IMR-90 (cell line): ENCODE measurements at regions not wholly inside any gene's neighbourhood (a gene's known extent, or its start where the extent isn't known, plus 50 kb on each side); places are given as distances from the start of the nearest gene placed in this dataset.

Source experiments
- ATAC-seq: fragments of 200-7000 bp; cut with Tn5 transposase; 2 replicates; pipeline ENCODE4 v1.9.1; 2020; ENCODE audit warnings: low read depth, mild to moderate bottlenecking, moderate library complexity
- BruUV-seq: library from RNA; stranded (reverse); fragments of 400-500 nt; replicated peaks from 2 replicates; lab custom pipeline; 2021; lab: Mats Ljungman, UMichigan
- CTCF ChIA-PET: fragments of 300-600 bp; formaldehyde crosslinking; extraction: SDS; loops from one replicate; lab custom pipeline; 2021; ENCODE audit warnings: antibody characterized with exemption; lab: Yijun Ruan, JAX
- POLR2A ChIA-PET: fragments of 300-600 bp; sonication (Branson Sonifier 250); formaldehyde crosslinking; loops from one replicate; lab custom pipeline; 2022; ENCODE audit warnings: antibody characterized with exemption; ENCODE audit not compliant: unreplicated experiment; lab: Charles Lee
- DNase-seq: peaks from one replicate; pipeline ENCODE4 v3.0.0; 2013
- H2AFZ ChIP-seq: replicated peaks from 2 replicates; pipeline ENCODE3; 2013; ENCODE audit warnings: low read length, mild to moderate bottlenecking; ENCODE audit not compliant: poor library complexity
- H2AK5ac ChIP-seq: 2 replicates; pipeline ENCODE4 v1.6.1; 2013; ENCODE audit warnings: low read depth, low read length, inconsistent platforms
- H2AK9ac ChIP-seq: replicated peaks from 2 replicates; pipeline ENCODE3; 2013; ENCODE audit warnings: mild to moderate bottlenecking, low read depth, low read length, moderate library complexity; ENCODE audit not compliant: poor library complexity
- H2BK120ac ChIP-seq: 2 replicates; pipeline ENCODE4 v1.6.1; 2013; ENCODE audit warnings: low read depth, low read length, inconsistent platforms
- H2BK15ac ChIP-seq: 3 replicates; pipeline ENCODE4 v1.6.1; 2013; ENCODE audit warnings: low read depth, low read length, inconsistent platforms
- H2BK20ac ChIP-seq: 2 replicates; pipeline ENCODE4 v1.6.1; 2013; ENCODE audit warnings: low read depth, mild to moderate bottlenecking, inconsistent platforms, low read length, moderate library complexity
- H2BK5ac ChIP-seq: 2 replicates; pipeline ENCODE4 v1.6.1; 2013; ENCODE audit warnings: mild to moderate bottlenecking, low read depth, low read length, inconsistent platforms; ENCODE audit not compliant: poor library complexity, severe bottlenecking
- H3K14ac ChIP-seq: replicated peaks from 2 replicates; pipeline ENCODE4 v1.6.1; 2013; ENCODE audit warnings: low read depth, low read length, inconsistent platforms
- H3K18ac ChIP-seq: 2 replicates; pipeline ENCODE4 v1.6.1; 2013; ENCODE audit warnings: low read depth, low read length, control low read depth
- H3K23ac ChIP-seq: 2 replicates; pipeline ENCODE4 v1.6.1; 2013; ENCODE audit warnings: low read depth, low read length, inconsistent platforms
- H3K27ac ChIP-seq: 2 replicates; pipeline ENCODE4 v1.5.1; 2013; ENCODE audit warnings: mild to moderate bottlenecking, control low read depth, low read length; ENCODE audit not compliant: insufficient read depth
- H3K27me3 ChIP-seq: 2 replicates; pipeline ENCODE4 v1.6.1; 2013; ENCODE audit warnings: low read length; ENCODE audit not compliant: control insufficient read depth, insufficient read depth
- H3K36me3 ChIP-seq: 2 replicates; pipeline ENCODE4 v1.6.1; 2013; ENCODE audit warnings: low read length, mixed read lengths; ENCODE audit not compliant: control insufficient read depth, insufficient read depth
- H3K4ac ChIP-seq: 2 replicates; pipeline ENCODE4 v1.6.1; 2013; ENCODE audit warnings: low read depth, low read length, inconsistent platforms
- H3K4me1 ChIP-seq: 2 replicates; pipeline ENCODE4 v1.6.1; 2013; ENCODE audit warnings: low read length, mixed read lengths; ENCODE audit not compliant: control insufficient read depth, insufficient read depth
- H3K4me2 ChIP-seq: 2 replicates; pipeline ENCODE4 v1.6.1; 2013; ENCODE audit warnings: low read depth, mild to moderate bottlenecking, control low read depth, low read length, moderate library complexity
- H3K4me3 ChIP-seq: 2 replicates; pipeline ENCODE4 v1.5.1; 2013; ENCODE audit warnings: low read depth, mild to moderate bottlenecking, control low read depth, low read length, moderate library complexity; ENCODE audit not compliant: insufficient read depth
- H3K56ac ChIP-seq: 2 replicates; pipeline ENCODE4 v1.6.1; 2013; ENCODE audit warnings: low read length, inconsistent platforms; ENCODE audit not compliant: insufficient read depth; ENCODE audit errors: extremely low read depth
- H3K79me1 ChIP-seq, 2 experiments: 2 replicates each; pipeline ENCODE4 v1.6.1; 2013; ENCODE audit warnings: low read length in 2 of 2, inconsistent platforms in 1 of 2, low read depth in 1 of 2
- H3K9ac ChIP-seq: 2 replicates; pipeline ENCODE4 v1.6.1; 2013; ENCODE audit warnings: low read depth, low read length, control low read depth
- H3K9me1 ChIP-seq: 2 replicates; pipeline ENCODE4 v1.6.1; 2013; ENCODE audit warnings: low read length, inconsistent platforms; ENCODE audit not compliant: insufficient read depth
- H3K9me3 ChIP-seq: 2 replicates; pipeline ENCODE4 v1.6.1; 2013; ENCODE audit warnings: low read length; ENCODE audit not compliant: control insufficient read depth, insufficient read depth
- H4K20me1 ChIP-seq: 2 replicates; pipeline ENCODE4 v1.6.1; 2013; ENCODE audit warnings: low read length, inconsistent platforms; ENCODE audit not compliant: insufficient read depth
- H4K5ac ChIP-seq: 2 replicates; pipeline ENCODE4 v1.6.1; 2013; ENCODE audit warnings: mild to moderate bottlenecking, low read depth, low read length, control low read depth
- H4K8ac ChIP-seq, 2 experiments: 2 replicates each; pipeline ENCODE4 v1.6.1; 2013; ENCODE audit warnings: low read depth in 2 of 2, low read length in 2 of 2, control low read depth in 1 of 2, inconsistent platforms in 1 of 2
- H4K91ac ChIP-seq: 2 replicates; pipeline ENCODE4 v1.6.1; 2013; ENCODE audit warnings: low read depth, low read length, inconsistent platforms; ENCODE audit not compliant: insufficient read depth
- BHLHE40 ChIP-seq: fragments of 150-350 bp; IDR thresholded peaks from 2 replicates; pipeline ENCODE4 v1.6.1; 2016; ENCODE audit warnings: mild to moderate bottlenecking, low read depth, low read length
- CEBPB ChIP-seq: IDR thresholded peaks from 2 replicates; pipeline ENCODE4 v1.6.1; 2012; ENCODE audit warnings: low read depth, low read length, improper control_type of control experiment
- CHD1 ChIP-seq: IDR thresholded peaks from 2 replicates; pipeline ENCODE4 v1.6.1; 2012; ENCODE audit warnings: low read depth, low read length, improper control_type of control experiment
- ELK1 ChIP-seq: fragments of 150-350 bp; IDR thresholded peaks from 2 replicates; pipeline ENCODE4 v1.6.1; 2016; ENCODE audit warnings: low read depth, mild to moderate bottlenecking, low read length, moderate library complexity, borderline replicate concordance
- FOS ChIP-seq: fragments of 150-350 bp; IDR thresholded peaks from 2 replicates; pipeline ENCODE4 v1.6.1; 2016; ENCODE audit warnings: low read depth, low read length
- MAFK ChIP-seq: IDR thresholded peaks from 2 replicates; pipeline ENCODE4 v1.6.1; 2012; ENCODE audit warnings: low read depth, low read length, improper control_type of control experiment
- MXI1 ChIP-seq: IDR thresholded peaks from 2 replicates; pipeline ENCODE4 v1.6.1; 2012; ENCODE audit warnings: low read depth, mild to moderate bottlenecking, low read length, moderate library complexity, borderline replicate concordance
- RAD21 ChIP-seq: IDR thresholded peaks from 2 replicates; pipeline ENCODE4 v1.6.1; 2012; ENCODE audit warnings: low read length, improper control_type of control experiment
- RCOR1 ChIP-seq: IDR thresholded peaks from 2 replicates; pipeline ENCODE4 v1.6.1; 2012; ENCODE audit warnings: mild to moderate bottlenecking, low read length, improper control_type of control experiment; ENCODE audit not compliant: insufficient replicate concordance
- RFX5 ChIP-seq: IDR thresholded peaks from 2 replicates; pipeline ENCODE4 v1.8.0; 2012; ENCODE audit warnings: low read depth, mild to moderate bottlenecking, low read length, moderate library complexity
- SMC3 ChIP-seq: fragments of 150-350 bp; IDR thresholded peaks from 2 replicates; pipeline ENCODE4 v1.6.1; 2016; ENCODE audit warnings: low read depth, mild to moderate bottlenecking, antibody characterized with exemption, low read length, moderate library complexity
- WGBS, 2 experiments: methylation state at CpG; one replicate each; pipeline versions ENCODE4 v1.1.5 to v1.1.7; 2013; ENCODE audit warnings: missing lambda C conversion rate in 2 of 2; ENCODE audit not compliant: insufficient read length in 1 of 2; ENCODE audit errors: extremely low coverage in 2 of 2; 5-methylcytosine and 5-hydroxymethylcytosine counted together
- dilution Hi-C: fragments of 300-500 bp; cut with HindIII; formaldehyde crosslinking; loops from one replicate; pipeline ENCODE4 v1.14.3; 2018; ENCODE audit warnings: low sequenced_read_pairs; ENCODE audit not compliant: unreplicated experiment
- in situ Hi-C: fragments of 300-500 bp; cut with MboI; formaldehyde crosslinking; loops from 3 replicates; pipeline ENCODE4 v1.14.3; 2019; ENCODE audit warnings: low sequenced_read_pairs, inconsistent platforms, mixed read lengths
- intact Hi-C: fragments of 100-400 bp; cut with micrococcal nuclease; formaldehyde crosslinking; loops from 2 replicates; pipeline ENCODE4 v1.10.0; 2022
- TF ChIP-seq, protein P1 (sequence below): fragments of 150-350 bp; IDR thresholded peaks from 2 replicates; pipeline ENCODE4 v1.6.1; 2017; ENCODE audit warnings: mild to moderate bottlenecking, antibody characterized with exemption, low read length, low read depth

DNA sequence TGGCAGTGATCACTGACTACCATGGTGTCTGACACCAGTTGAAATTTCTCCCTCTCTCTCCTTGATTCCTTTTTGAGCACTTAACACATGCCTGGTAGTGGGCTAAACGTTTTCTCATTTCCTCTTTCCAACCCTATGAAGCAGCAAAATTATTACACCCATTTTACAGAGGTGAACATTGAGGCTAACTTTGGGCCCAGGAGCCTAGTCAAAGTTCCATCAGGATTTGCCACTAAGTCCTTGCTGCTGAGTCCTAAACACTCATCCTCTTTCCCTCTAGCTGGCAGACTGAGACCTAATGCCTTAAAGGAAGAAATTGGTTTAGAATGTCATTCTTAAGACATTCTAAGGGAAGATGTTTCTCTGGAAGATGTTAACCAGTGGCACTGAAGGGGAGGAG, 74.7 kb upstream of the IRX3 start:
- in situ Hi-C loops (no loop called here), intact Hi-C loops (no loop called here), dilution Hi-C loops (no loop called here)
- H2AK5ac ChIP-seq = no peak overlapping the region
- no peak overlapping the region for H3K9ac ChIP-seq
- H3K4me3 ChIP-seq = no peak overlapping the region
- H3K4me2 ChIP-seq = no peak overlapping the region
- no peaks in the 10 kb centered on the region for H3K36me3 ChIP-seq
- H3K18ac ChIP-seq = no peak overlapping the region
- H3K27ac ChIP-seq = no peak overlapping the region
- no peaks in the 10 kb centered on the region for H3K79me1 ChIP-seq
- H4K8ac ChIP-seq = no peak overlapping the region
- H2BK20ac ChIP-seq = no peak overlapping the region
- no peak for ATAC-seq
- H3K4ac ChIP-seq = no peak overlapping the region
- H3K14ac ChIP-seq = no peak overlapping the region
- no peak overlapping the region for H2BK15ac ChIP-seq
- H4K5ac ChIP-seq = no peak overlapping the region
- no peaks in the 10 kb centered on the region for H4K20me1 ChIP-seq
- H3K56ac ChIP-seq = no peak overlapping the region
- H3K27me3 ChIP-seq = peaks cover 11% of the 10 kb centered on the region
- TF ChIP-seq BHLHE40 (no peak), RAD21 (no peak), CHD1 (no peak), MXI1 (no peak), MAFK (no peak), RFX5 (no peak), ELK1 (no peak), FOS (no peak), RCOR1 (no peak), SMC3 (no peak), CEBPB (no peak)
- TF ChIP-seq, protein P1, sequence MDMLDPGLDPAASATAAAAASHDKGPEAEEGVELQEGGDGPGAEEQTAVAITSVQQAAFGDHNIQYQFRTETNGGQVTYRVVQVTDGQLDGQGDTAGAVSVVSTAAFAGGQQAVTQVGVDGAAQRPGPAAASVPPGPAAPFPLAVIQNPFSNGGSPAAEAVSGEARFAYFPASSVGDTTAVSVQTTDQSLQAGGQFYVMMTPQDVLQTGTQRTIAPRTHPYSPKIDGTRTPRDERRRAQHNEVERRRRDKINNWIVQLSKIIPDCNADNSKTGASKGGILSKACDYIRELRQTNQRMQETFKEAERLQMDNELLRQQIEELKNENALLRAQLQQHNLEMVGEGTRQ = no peak
- no peak overlapping the region for H2BK120ac ChIP-seq
- H3K23ac ChIP-seq = no peak overlapping the region
- H2AFZ ChIP-seq = no peak overlapping the region
- CTCF ChIA-PET = interaction anchor here (0.7 kb wide), 1 partner anchor 12 kb away, joined by 3 read pairs; no protein-coding TSS in a partner anchor
- no peak overlapping the region for H2AK9ac ChIP-seq
- BruUV-seq = no TSS peak
- no peaks in the 10 kb centered on the region for H3K4me1 ChIP-seq
- no peaks in the 10 kb centered on the region for H3K9me3 ChIP-seq
- 0% methylated on average over 1 of the region's 1 CpG; no CpG with 5 or more reads in 1 of the 2 experiments for WGBS, 2 experiments
- H4K91ac ChIP-seq = no peak overlapping the region
- no peaks in the 10 kb centered on the region for H3K9me1 ChIP-seq
- DNase-seq = no peak
- H2BK5ac ChIP-seq = no peak overlapping the region
- POLR2A ChIA-PET = no interaction called here
